ENCODE measurements at regions not wholly inside any gene's neighbourhood (a gene's known extent, or its start where the extent isn't known, plus 50 kb on each side); places are given as distances from the start of the nearest gene placed in this dataset.

GRCh38 chr7:98748090-98748489 is 121.7 kb downstream of the TMEM130 start (continued):
- no peak for TF ChIP-seq FOXA1 (IDR thresholded peaks at IDR 0.05)
- TF ChIP-seq RXRA (IDR thresholded peaks at IDR 0.05) = no peak
- TF ChIP-seq FOXA2 (IDR thresholded peaks at IDR 0.05) = no peak
- TF ChIP-seq TAF1 (conservative IDR thresholded peaks at IDR 0.05) = no peak
- no peak for TF ChIP-seq NR2F2 (IDR thresholded peaks at IDR 0.05)

- no peaks in the 10 kb centered on the region for H3K9me3 ChIP-seq (ENCODE audit: control insufficient read depth in 4 of 4, low read length in 3 of 4)
- H3K27me3 ChIP-seq (ENCODE audit: control insufficient read depth in 4 of 4, insufficient read depth in 4 of 4, low read length in 3 of 4) = no peaks in the 10 kb centered on the region
- no peak for DNase-seq (ENCODE audit: low spot score)
- H3K27ac ChIP-seq (ENCODE audit: low read depth in 1 of 2, low read length in 2 of 2) = no peak overlapping the region
- no peak overlapping the region for H3K9ac ChIP-seq (ENCODE audit: low read depth in 1 of 2, low read length in 2 of 2)
- H3K4me1 ChIP-seq (ENCODE audit: control insufficient read depth in 4 of 4, insufficient read depth in 4 of 4, low read length in 3 of 4) = no peaks in the 10 kb centered on the region
- H3K4me3 ChIP-seq (ENCODE audit: low read depth in 1 of 3, low read length in 3 of 3) = no peak overlapping the region
- TF ChIP-seq HNF4A (conservative IDR thresholded peaks at IDR 0.05) (no peak), TAF1 (conservative IDR thresholded peaks at IDR 0.05) (no peak), GABPA (IDR thresholded peaks at IDR 0.05 in 1 of 2, conservative IDR thresholded peaks at IDR 0.05 in 1 of 2) (no peak), JUND (IDR thresholded peaks at IDR 0.05) (no peak), HNF4G (IDR thresholded peaks at IDR 0.05) (no peak), FOXA2 (IDR thresholded peaks at IDR 0.05) (no peak), NR2F2 (IDR thresholded peaks at IDR 0.05) (no peak), ZBTB33 (IDR thresholded peaks at IDR 0.05) (no peak), RAD21 (IDR thresholded peaks at IDR 0.05) (no peak), MAX (IDR thresholded peaks at IDR 0.05) (no peak), REST (IDR thresholded peaks at IDR 0.05) (no peak), CTCF (IDR thresholded peaks at IDR 0.05; ENCODE audit: low read depth, low read length, missing input control) (no peak), ATF3 (IDR thresholded peaks at IDR 0.05) (no peak), SP1 (IDR thresholded peaks at IDR 0.05) (no peak), EGR1 (IDR thresholded peaks at IDR 0.05; ENCODE audit: low read depth in 2 of 2) (no peak)
- 89% methylated on average over 7 of the region's 7 CpGs for WGBS
- no peaks in the 10 kb centered on the region for H3K36me3 ChIP-seq (ENCODE audit: control insufficient read depth in 4 of 4, insufficient read depth in 3 of 4, low read depth in 1 of 4, low read length in 3 of 4)
Measured at GRCh38 chr7:98753176-98753575, 116.6 kb downstream of the TMEM130 start.

Measured in liver (tissue), 8 donors.